Panc1 (cell line): ENCODE measurements at regions not wholly inside any gene's neighbourhood (a gene's known extent, or its start where the extent isn't known, plus 50 kb on each side); places are given as distances from the start of the nearest gene placed in this dataset.

Experiments
- CTCF ChIP-seq: fragments of 450-650 bp; IDR thresholded peaks from 2 replicates; pipeline ENCODE4 v1.5.1; 2017; ENCODE audit warnings: mild to moderate bottlenecking
- POLR2AphosphoS5 ChIP-seq: IDR thresholded peaks from 2 replicates; pipeline ENCODE4 v1.6.1; 2012; ENCODE audit warnings: mild to moderate bottlenecking, low read depth, low read length, moderate library complexity
- REST ChIP-seq, 2 experiments: IDR thresholded peaks; 2 replicates each; pipeline ENCODE4 v1.6.1; 2011 to 2012; ENCODE audit warnings: low read depth in 2 of 2, control low read depth in 1 of 2, low read length in 1 of 2, mild to moderate bottlenecking in 1 of 2, moderate library complexity in 1 of 2; ENCODE audit not compliant: insufficient read depth in 1 of 2
- TCF7L2 ChIP-seq: IDR thresholded peaks from 2 replicates; pipeline ENCODE4 v1.6.1; 2011; ENCODE audit warnings: mild to moderate bottlenecking, low read depth, low read length, inconsistent platforms

GRCh38 chr2:129733579-129733978 lies 245.9 kb upstream of the RAB6C start:
- TF ChIP-seq POLR2AphosphoS5 (no peak), CTCF (no peak), TCF7L2 (no peak), REST (IDR thresholded peaks at IDR 0.05; ENCODE audit: insufficient read depth in 1 of 2, low read depth in 2 of 2, low read length in 1 of 2) (no peak)
